GM12864 (cell line): ENCODE measurements at regions not wholly inside any gene's neighbourhood (a gene's known extent, or its start where the extent isn't known, plus 50 kb on each side); places are given as distances from the start of the nearest gene placed in this dataset.

ENCODE experiments used
- DNase-seq: peaks from one replicate; pipeline ENCODE4 v3.0.0-alpha.2; 2011; ENCODE audit warnings: low read depth
- H3K4me3 ChIP-seq: 2 replicates; pipeline ENCODE4 v1.5.1; 2011; ENCODE audit warnings: mild to moderate bottlenecking, low read depth, low read length, control low read depth
- CTCF ChIP-seq: IDR thresholded peaks from 2 replicates; pipeline ENCODE4 v1.5.1; 2011; ENCODE audit warnings: low read depth, mild to moderate bottlenecking, moderate library complexity, low read length, control low read depth, inconsistent platforms; ENCODE audit errors: missing control alignments

DNA sequence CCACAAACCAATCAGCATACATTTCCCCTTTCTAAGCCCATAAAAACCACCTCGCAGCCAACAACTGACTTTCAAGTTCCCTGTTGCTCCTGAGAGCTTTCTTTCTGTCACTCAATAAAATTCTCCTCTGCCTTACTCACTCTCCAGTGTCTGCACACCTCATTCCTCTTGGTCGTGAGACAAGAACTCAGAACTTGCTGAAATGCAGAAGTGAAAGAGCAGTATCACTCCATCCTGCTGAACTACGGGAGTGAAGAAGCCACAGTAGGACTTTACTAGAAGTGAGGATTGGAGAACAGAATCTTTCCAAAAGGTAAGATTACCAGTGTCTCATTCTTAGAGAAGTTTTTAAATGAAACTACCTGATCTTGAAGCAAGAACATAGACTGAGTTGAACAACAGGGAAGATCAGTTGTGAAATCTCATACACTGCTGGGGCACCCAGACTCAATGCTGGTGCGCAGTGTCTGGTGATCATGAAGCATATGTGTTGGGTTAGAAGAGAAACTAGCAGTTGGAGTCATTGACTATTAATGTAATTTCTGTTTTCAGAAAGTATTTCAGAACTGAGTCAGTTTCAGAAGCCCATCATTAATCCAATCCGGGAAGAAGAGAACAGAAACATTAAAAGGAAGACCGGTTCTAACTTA, 726.9 kb upstream of the TMPRSS15 start:
- DNase-seq: no peak
- H3K4me3 ChIP-seq: no peak overlapping the region
- no peak for TF ChIP-seq CTCF

DNA sequence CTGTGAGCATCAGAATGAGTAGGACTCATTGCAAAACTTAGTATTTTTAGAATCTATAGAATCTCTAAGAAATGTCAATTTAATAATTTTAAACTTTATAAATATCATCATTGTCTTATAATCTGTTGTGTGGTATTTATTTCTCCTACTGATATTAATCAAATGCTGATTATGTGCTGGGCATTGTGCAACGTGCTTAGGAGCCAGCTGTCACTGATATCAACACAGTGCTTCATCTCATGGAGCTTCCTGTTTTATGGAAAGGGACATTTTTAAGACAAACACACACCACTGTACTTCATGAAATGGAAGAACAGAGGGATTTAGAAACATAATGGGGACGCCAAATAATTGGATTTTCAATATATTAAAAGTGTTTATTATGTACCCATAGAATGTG, 737.9 kb upstream of the TMPRSS15 start:
- TF ChIP-seq CTCF: no peak
- no peak for DNase-seq
- H3K4me3 ChIP-seq: no peak overlapping the region

DNA sequence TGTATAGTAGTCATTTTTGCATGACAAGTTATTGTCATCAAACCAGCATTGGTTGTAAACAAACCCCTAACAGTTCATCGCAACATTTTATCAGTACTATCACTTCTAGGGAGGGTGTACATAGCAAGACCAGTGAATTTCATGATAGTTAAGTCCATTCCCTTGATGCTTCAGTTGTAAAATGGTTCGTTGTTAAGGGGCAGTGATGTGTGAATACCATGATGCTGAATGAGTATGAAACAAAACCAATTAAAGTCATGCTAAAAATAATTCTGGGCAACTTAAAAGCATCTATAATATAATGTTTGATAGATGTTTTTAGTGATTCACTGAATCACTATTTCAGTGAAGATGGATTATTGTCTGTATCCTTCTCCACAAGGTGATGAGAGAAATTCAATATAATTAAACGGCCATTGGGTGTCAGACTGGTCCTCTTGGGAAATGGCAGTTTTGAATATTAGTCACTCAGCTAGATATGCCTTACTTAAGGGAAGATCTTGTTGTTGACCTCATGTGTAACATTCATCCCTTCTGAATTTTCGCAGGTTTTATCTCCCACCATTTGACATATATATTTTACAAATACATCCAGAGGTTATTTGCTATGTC, 742.2 kb upstream of the TMPRSS15 start:
- no peak for TF ChIP-seq CTCF
- H3K4me3 ChIP-seq: no peak overlapping the region
- no peak for DNase-seq

- DNase-seq: no peak
- TF ChIP-seq CTCF: no peak
Measured at GRCh38 chr21:19148056-19148455, 744.5 kb upstream of the TMPRSS15 start.

GRCh38 chr21:19171585-19171984, 768.0 kb upstream of the TMPRSS15 start:
- no peak overlapping the region for H3K4me3 ChIP-seq
- TF ChIP-seq CTCF: no peak
- no peak for DNase-seq

More at GRCh38 chr21:19148056-19148455, 744.5 kb upstream of the TMPRSS15 start:
- no peak overlapping the region for H3K4me3 ChIP-seq

DNA sequence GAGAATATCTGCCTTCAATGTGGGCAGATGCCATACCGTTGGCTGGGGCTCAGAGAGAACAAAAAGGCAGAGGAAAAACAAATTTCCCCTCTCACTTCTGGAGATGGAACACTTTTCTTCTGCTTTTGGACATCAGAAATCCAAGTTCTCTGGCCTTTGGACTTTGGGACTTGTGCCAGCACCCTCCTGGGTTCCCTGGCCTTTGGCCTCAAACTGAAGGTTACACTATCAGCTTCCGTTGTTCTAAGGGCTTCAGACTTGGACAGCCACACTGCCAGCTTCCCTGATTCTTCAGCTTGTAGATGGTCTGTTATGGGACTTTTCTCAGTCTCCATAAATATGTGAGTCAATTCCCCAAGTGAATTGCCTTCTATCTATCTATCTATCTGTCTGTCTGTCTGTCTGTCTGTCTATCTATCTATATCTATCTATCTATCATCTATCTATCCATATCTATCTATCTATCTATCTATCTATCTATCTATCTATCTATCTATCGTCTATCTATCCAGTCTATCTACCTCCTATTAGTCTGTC, 778.1 kb upstream of the TMPRSS15 start:
- H3K4me3 ChIP-seq: no peak overlapping the region
- TF ChIP-seq CTCF: no peak
- no peak for DNase-seq
